B cell (primary cell): ENCODE measurements at regions not wholly inside any gene's neighbourhood (a gene's known extent, or its start where the extent isn't known, plus 50 kb on each side); places are given as distances from the start of the nearest gene placed in this dataset.

ENCODE experiments used
- ATAC-seq: fragments of 200-7000 bp; cut with Tn5 transposase; one replicate; pipeline ENCODE4 v1.10.0; 2021; ENCODE audit warnings: low read depth, mild to moderate bottlenecking, moderate number of reproducible peaks, moderate library complexity
- CTCF ChIA-PET: fragments of 350-600 bp; sonication (Branson Sonifier 250); formaldehyde crosslinking; loops from one replicate; lab custom pipeline; 2021; ENCODE audit warnings: antibody characterized with exemption, inconsistent platforms; lab: Charles Lee
- POLR2A ChIA-PET: fragments of 350-600 bp; sonication (Branson Sonifier 250); formaldehyde crosslinking; loops from one replicate; lab custom pipeline; 2021; ENCODE audit warnings: antibody characterized with exemption; lab: Charles Lee
- DNase-seq: peaks from one replicate; pipeline ENCODE4 v3.0.0; 2013
- H2AFZ ChIP-seq: 2 replicates; pipeline ENCODE4 v1.6.1; 2012; ENCODE audit warnings: mild to moderate bottlenecking, low read depth, low read length; ENCODE audit not compliant: insufficient read depth, poor library complexity, severe bottlenecking
- H3K27ac ChIP-seq, 2 donors: 1 replicate in 1 of 2; 2 replicates in 1 of 2; pipeline ENCODE4 v1.5.1; 2012 to 2013; ENCODE audit warnings: low read length in 2 of 2, mild to moderate bottlenecking in 2 of 2, moderate library complexity in 1 of 2
- H3K27me3 ChIP-seq, 4 experiments: fragments of 200-600 bp in 1 of 4; sonication (generic) in 1 of 4; replicated peaks in 1 of 4; 1 replicate in 2 of 4; 2 replicates in 2 of 4; pipeline versions ENCODE4 v1.6.1 to v1.7.0; 2013 to 2016; ENCODE audit warnings: low read length in 3 of 4, mild to moderate bottlenecking in 2 of 4, mixed read lengths in 1 of 4, moderate library complexity in 1 of 4; ENCODE audit not compliant: insufficient read depth in 4 of 4, control insufficient read depth in 3 of 4; ENCODE audit errors: control extremely low read depth in 1 of 4
- H3K36me3 ChIP-seq, 2 experiments: replicated peaks in 1 of 2; 1 replicate in 1 of 2; 2 replicates in 1 of 2; pipeline versions ENCODE4 v1.6.1 to v1.7.1; 2013; ENCODE audit warnings: low read length in 1 of 2; ENCODE audit not compliant: insufficient read depth in 2 of 2, control insufficient read depth in 1 of 2; ENCODE audit errors: control extremely low read depth in 1 of 2, extremely low read depth in 1 of 2
- H3K4me1 ChIP-seq, 2 donors: fragments of 200-600 bp in 1 of 2; sonication (generic) in 1 of 2; 1 replicate in 1 of 2; 2 replicates in 1 of 2; pipeline versions ENCODE4 v1.5.1 to v1.6.1; 2013 to 2017; ENCODE audit warnings: low read length in 2 of 2; ENCODE audit not compliant: control insufficient read depth in 2 of 2, insufficient read depth in 2 of 2
- H3K4me2 ChIP-seq: replicated peaks from 2 replicates; pipeline ENCODE3; 2012; ENCODE audit warnings: mild to moderate bottlenecking, low read depth, low read length; ENCODE audit not compliant: poor library complexity, severe bottlenecking
- H3K4me3 ChIP-seq, 5 experiments: fragments of 200-600 bp in 1 of 5; sonication (generic) in 1 of 5; 1 replicate in 3 of 5; 2 replicates in 2 of 5; pipeline versions ENCODE4 v1.5.1 to v1.7.0; 2011 to 2016; ENCODE audit warnings: low read length in 4 of 5, mild to moderate bottlenecking in 4 of 5, low read depth in 2 of 5, control low read depth in 1 of 5, moderate library complexity in 1 of 5; ENCODE audit not compliant: insufficient read depth in 1 of 5; ENCODE audit errors: control extremely low read depth in 1 of 5, extremely low read depth in 1 of 5
- H3K79me2 ChIP-seq: fragments of 200-600 bp; sonication (generic); one replicate; pipeline ENCODE4 v1.6.0; 2016; ENCODE audit warnings: low read length; ENCODE audit not compliant: control insufficient read depth, insufficient read depth
- H3K9ac ChIP-seq: fragments of 200-600 bp; sonication (generic); 2 replicates; pipeline ENCODE4 v1.6.1; 2017; ENCODE audit warnings: mild to moderate bottlenecking, low read length, moderate library complexity
- H3K9me3 ChIP-seq, 3 donors: one replicate each; pipeline versions ENCODE4 v1.6.1 to v1.7.1; 2013; ENCODE audit warnings: low read length in 2 of 3; ENCODE audit not compliant: control insufficient read depth in 2 of 3, insufficient read depth in 1 of 3; ENCODE audit errors: control extremely low read depth in 1 of 3
- H4K20me1 ChIP-seq: 2 replicates; pipeline ENCODE4 v1.6.0; 2012; ENCODE audit warnings: mild to moderate bottlenecking, low read length; ENCODE audit not compliant: insufficient read depth, control insufficient read depth, poor library complexity, severe bottlenecking
- H3K27ac Mint-ChIP-seq: one replicate; pipeline ENCODE4 v1.8.0; 2021; ENCODE audit warnings: mixed read lengths
- H3K27me3 Mint-ChIP-seq: one replicate; pipeline ENCODE4 v1.8.0; 2021; ENCODE audit warnings: mixed read lengths
- H3K4me1 Mint-ChIP-seq: one replicate; pipeline ENCODE4 v1.8.0; 2021; ENCODE audit warnings: mixed read lengths
- H3K4me3 Mint-ChIP-seq: one replicate; pipeline ENCODE4 v1.8.0; 2021; ENCODE audit warnings: mixed read lengths
- H3K9me3 Mint-ChIP-seq: one replicate; pipeline ENCODE4 v1.8.0; 2022; ENCODE audit warnings: mixed read lengths; ENCODE audit not compliant: insufficient read depth
- CTCF ChIP-seq: fragments of 200-600 bp; IDR thresholded peaks from one replicate; pipeline ENCODE4 v1.8.0; 2022; ENCODE audit warnings: antibody characterized with exemption, mild to moderate bottlenecking
- EZH2 ChIP-seq: IDR thresholded peaks from 2 replicates; pipeline ENCODE4 v1.6.1; 2012; ENCODE audit warnings: borderline replicate concordance, low read depth, mild to moderate bottlenecking, moderate library complexity, low read length; ENCODE audit not compliant: insufficient read depth, poor library complexity, severe bottlenecking
- WGBS: methylation state at CpG from one replicate; pipeline ENCODE4 v1.1.5; 2013; ENCODE audit warnings: missing lambda C conversion rate; ENCODE audit not compliant: insufficient coverage; 5-methylcytosine and 5-hydroxymethylcytosine counted together
- intact Hi-C: fragments of 100-400 bp; cut with micrococcal nuclease; formaldehyde crosslinking; loops from one replicate; pipeline ENCODE4 v1.10.0; 2022

- Histone ChIP-seq H3K27me3 (no peaks in the 10 kb centered on the region), H2AFZ (no peak overlapping the region), H3K9ac (no peak overlapping the region), H3K27ac (no peak overlapping the region), H3K4me2 (peak overlapping the region; percentile 36), H3K79me2 (no peaks in the 10 kb centered on the region), H4K20me1 (no peaks in the 10 kb centered on the region), H3K4me1 (peaks cover 19 to 23% of the 10 kb centered on the region in 2 donors), H3K9me3 (no peaks in the 10 kb centered on the region), H3K36me3 (no peaks in the 10 kb centered on the region), H3K4me3 (no peak overlapping the region)
- no peak overlapping the region for H3K27ac Mint-ChIP-seq
- DNase-seq (peak; percentile 60), ATAC-seq (peak; percentile 87)
- intact Hi-C loops, result loop anchor here (1.0 to 10.0 kb wide), 3 partner anchors 40 to 879 kb away; partner anchors contain the start of gene CPEB2
- ChIA-PET CTCF (no interaction called here), POLR2A (no interaction called here)
- no peaks in the 10 kb centered on the region for H3K9me3 Mint-ChIP-seq
- peaks cover 22% of the 10 kb centered on the region for H3K4me1 Mint-ChIP-seq
- no CpG with 5 or more reads among the region's 1 CpG for WGBS
- H3K4me3 Mint-ChIP-seq, result peak overlapping the region; percentile 6
- no peaks in the 10 kb centered on the region for H3K27me3 Mint-ChIP-seq
- no peak for TF ChIP-seq CTCF
- no peak for TF ChIP-seq EZH2
Measured at GRCh38 chr4:14125375-14126129, 498.0 kb upstream of the BOD1L1 start.

GRCh38 chr4:14130551-14130950, 503.0 kb upstream of the BOD1L1 start:
- H3K4me3 ChIP-seq, result no peak overlapping the region
- ATAC-seq (no peak), DNase-seq (no peak)
- ChIA-PET POLR2A (no interaction called here), CTCF (no interaction called here)
- H3K9ac ChIP-seq, result no peak overlapping the region
- Mint-ChIP-seq H3K4me1 (peaks cover 17% of the 10 kb centered on the region), H3K4me3 (no peak overlapping the region), H3K9me3 (no peaks in the 10 kb centered on the region), H3K27me3 (no peaks in the 10 kb centered on the region), H3K27ac (no peak overlapping the region)
- H4K20me1 ChIP-seq, result no peaks in the 10 kb centered on the region
- H3K79me2 ChIP-seq, result no peaks in the 10 kb centered on the region
- H3K27ac ChIP-seq, result no peak overlapping the region
- no peaks in the 10 kb centered on the region for H3K9me3 ChIP-seq
- H3K27me3 ChIP-seq, result no peaks in the 10 kb centered on the region
- intact Hi-C loops, result no loop called here
- no peaks in the 10 kb centered on the region for H3K36me3 ChIP-seq
- peaks cover 9 to 18% of the 10 kb centered on the region in 2 donors for H3K4me1 ChIP-seq
- WGBS, result no CpG with 5 or more reads among the region's 2 CpGs
- no peak overlapping the region for H2AFZ ChIP-seq
- TF ChIP-seq CTCF (no peak), EZH2 (no peak)
- H3K4me2 ChIP-seq, result no peak overlapping the region
